Calu3 (cell line): ENCODE measurements at regions not wholly inside any gene's neighbourhood (a gene's known extent, or its start where the extent isn't known, plus 50 kb on each side); places are given as distances from the start of the nearest gene placed in this dataset.

Experiments used
- BruUV-seq: library from RNA; stranded (reverse); fragments of 400-500 nt; replicated peaks from 2 replicates; lab custom pipeline; 2021; lab: Mats Ljungman, UMichigan
- CTCF ChIA-PET: fragments of 300-600 bp; sonication (Branson Sonifier 250); formaldehyde crosslinking; loops from one replicate; lab custom pipeline; 2022; ENCODE audit warnings: antibody characterized with exemption; lab: Charles Lee
- DNase-seq: peaks from one replicate; pipeline ENCODE4 v3.0.0; 2022
- H3K27ac Mint-ChIP-seq: one replicate; pipeline ENCODE4 v1.8.0; 2022; ENCODE audit warnings: mixed read lengths; ENCODE audit not compliant: unreplicated experiment
- H3K27me3 Mint-ChIP-seq: one replicate; pipeline ENCODE4 v1.8.0; 2022; ENCODE audit warnings: mixed read lengths; ENCODE audit not compliant: unreplicated experiment
- H3K36me3 Mint-ChIP-seq: one replicate; pipeline ENCODE4 v1.8.0; 2022; ENCODE audit warnings: mild to moderate bottlenecking, moderate library complexity, mixed read lengths; ENCODE audit not compliant: insufficient read depth, unreplicated experiment
- H3K4me1 Mint-ChIP-seq: one replicate; pipeline ENCODE4 v1.8.0; 2022; ENCODE audit warnings: mild to moderate bottlenecking, low read depth, mixed read lengths; ENCODE audit not compliant: unreplicated experiment
- H3K4me3 Mint-ChIP-seq: one replicate; pipeline ENCODE4 v1.8.0; 2022; ENCODE audit warnings: mild to moderate bottlenecking, low read depth, moderate library complexity, mixed read lengths; ENCODE audit not compliant: unreplicated experiment
- H3K9me3 Mint-ChIP-seq: one replicate; pipeline ENCODE4 v1.8.0; 2022; ENCODE audit warnings: low read depth, mixed read lengths; ENCODE audit not compliant: unreplicated experiment
- CTCF ChIP-seq: fragments of 200-600 bp; IDR thresholded peaks from one replicate; pipeline ENCODE4 v1.8.0; 2022; ENCODE audit warnings: antibody characterized with exemption; ENCODE audit not compliant: unreplicated experiment
- intact Hi-C: fragments of 100-400 bp; cut with micrococcal nuclease; formaldehyde crosslinking; loops from one replicate; pipeline ENCODE4 v1.10.0; 2022; ENCODE audit not compliant: unreplicated experiment

GRCh38 chr12:4197922-4198763 is 75.4 kb upstream of the CCND2 start:
- H3K4me3 Mint-ChIP-seq, result no peak overlapping the region
- H3K27me3 Mint-ChIP-seq, result peaks cover 72% of the 10 kb centered on the region
- no peak for TF ChIP-seq CTCF
- intact Hi-C loops, result no loop called here
- CTCF ChIA-PET, result interaction anchor here (1.0 kb wide), 1 partner anchor 79 kb away, joined by 3 read pairs; no protein-coding TSS in a partner anchor
- H3K36me3 Mint-ChIP-seq, result no peaks in the 10 kb centered on the region
- H3K4me1 Mint-ChIP-seq, result no peaks in the 10 kb centered on the region
- BruUV-seq, result no TSS peak
- no peak for DNase-seq
- no peak overlapping the region for H3K27ac Mint-ChIP-seq
- H3K9me3 Mint-ChIP-seq, result no peaks in the 10 kb centered on the region

GRCh38 chr12:4196805-4197420 is 76.6 kb upstream of the CCND2 start:
- Mint-ChIP-seq H3K4me1 (no peaks in the 10 kb centered on the region), H3K27me3 (peaks cover 70% of the 10 kb centered on the region), H3K27ac (no peak overlapping the region), H3K4me3 (no peak overlapping the region), H3K9me3 (no peaks in the 10 kb centered on the region), H3K36me3 (no peaks in the 10 kb centered on the region)
- CTCF ChIA-PET, result interaction anchor here (1.0 kb wide), 1 partner anchor 80 kb away, joined by 3 read pairs; no protein-coding TSS in a partner anchor
- intact Hi-C loops, result no loop called here
- BruUV-seq, result no TSS peak
- TF ChIP-seq CTCF, result no peak
- no peak for DNase-seq

DNA sequence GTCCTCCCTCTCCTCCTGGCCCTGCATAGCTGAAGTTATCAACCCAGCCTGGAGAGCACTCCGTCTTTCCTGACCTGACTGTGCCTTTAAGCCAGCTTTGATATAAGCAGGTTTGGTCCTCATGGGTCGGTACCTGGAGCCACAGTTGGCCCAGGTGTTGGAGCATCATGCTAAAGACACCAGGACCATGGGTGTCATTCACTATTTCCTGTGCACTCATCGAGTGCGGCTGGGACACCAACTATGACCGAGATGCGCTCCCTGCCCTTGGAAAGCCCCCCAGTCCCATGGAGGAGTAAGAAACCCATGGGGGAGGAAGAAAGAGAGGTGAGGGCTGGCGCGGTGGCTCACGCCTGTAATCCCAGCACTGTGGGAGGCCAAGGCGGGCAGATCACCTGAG is 78.9 kb upstream of the CCND2 start:
- Mint-ChIP-seq H3K4me1 (no peaks in the 10 kb centered on the region), H3K27ac (no peak overlapping the region), H3K4me3 (no peak overlapping the region), H3K9me3 (no peaks in the 10 kb centered on the region), H3K27me3 (peaks cover 86% of the 10 kb centered on the region), H3K36me3 (no peaks in the 10 kb centered on the region)
- no peak for TF ChIP-seq CTCF
- BruUV-seq, result no TSS peak
- CTCF ChIA-PET, result no interaction called here
- intact Hi-C loops, result no loop called here
- DNase-seq, result no peak

GRCh38 chr12:4193821-4194220 is 79.7 kb upstream of the CCND2 start:
- H3K27me3 Mint-ChIP-seq, result peaks cover 94% of the 10 kb centered on the region
- no peaks in the 10 kb centered on the region for H3K4me1 Mint-ChIP-seq
- H3K4me3 Mint-ChIP-seq, result no peak overlapping the region
- no peak for DNase-seq
- H3K36me3 Mint-ChIP-seq, result no peaks in the 10 kb centered on the region
- BruUV-seq, result no TSS peak
- no peak overlapping the region for H3K27ac Mint-ChIP-seq
- CTCF ChIA-PET, result no interaction called here
- no peak for TF ChIP-seq CTCF
- H3K9me3 Mint-ChIP-seq, result no peaks in the 10 kb centered on the region
- intact Hi-C loops, result no loop called here
